H9 (cell line): ENCODE measurements at regions not wholly inside any gene's neighbourhood (a gene's known extent, or its start where the extent isn't known, plus 50 kb on each side); places are given as distances from the start of the nearest gene placed in this dataset.

Source experiments
- DNase-seq: peaks from one replicate; pipeline ENCODE4 v3.0.0-alpha.2; 2017
- H2AFZ ChIP-seq: one replicate; pipeline ENCODE4 v1.6.1; 2013; ENCODE audit warnings: mild to moderate bottlenecking, low read length, control low read depth, moderate library complexity
- H2AK5ac ChIP-seq: 2 replicates; pipeline ENCODE4 v1.6.1; 2013; ENCODE audit warnings: low read length, control low read depth, mixed read lengths; ENCODE audit not compliant: insufficient read length
- H2BK120ac ChIP-seq: one replicate; pipeline ENCODE4 v1.6.1; 2013; ENCODE audit warnings: low read depth, mild to moderate bottlenecking, low read length, control low read depth, inconsistent platforms; ENCODE audit not compliant: poor library complexity, severe bottlenecking
- H2BK12ac ChIP-seq: 2 replicates; pipeline ENCODE4 v1.6.1; 2013; ENCODE audit warnings: low read length, control low read depth, mixed read lengths, low read depth; ENCODE audit not compliant: insufficient read length
- H2BK15ac ChIP-seq: 2 replicates; pipeline ENCODE4 v1.6.1; 2013; ENCODE audit warnings: low read depth, low read length, control low read depth
- H2BK20ac ChIP-seq: one replicate; pipeline ENCODE4 v1.6.1; 2013; ENCODE audit warnings: low read depth, mild to moderate bottlenecking, low read length, control low read depth, inconsistent platforms; ENCODE audit not compliant: poor library complexity, severe bottlenecking
- H2BK5ac ChIP-seq: 2 replicates; pipeline ENCODE4 v1.6.1; 2013; ENCODE audit warnings: low read length, control low read depth, mixed read lengths; ENCODE audit not compliant: insufficient read length
- H3K14ac ChIP-seq: 2 replicates; pipeline ENCODE4 v1.6.1; 2013; ENCODE audit warnings: low read length, control low read depth; ENCODE audit not compliant: insufficient read depth
- H3K18ac ChIP-seq: 2 replicates; pipeline ENCODE4 v1.6.1; 2013; ENCODE audit warnings: low read depth, mild to moderate bottlenecking, mixed read lengths, low read length, control low read depth; ENCODE audit not compliant: insufficient read length
- H3K23ac ChIP-seq: 2 replicates; pipeline ENCODE4 v1.6.1; 2013; ENCODE audit warnings: low read length, control low read depth, mixed read lengths, low read depth; ENCODE audit not compliant: insufficient read length
- H3K23me2 ChIP-seq: 2 replicates; pipeline ENCODE4 v1.6.1; 2013; ENCODE audit warnings: low read depth, mild to moderate bottlenecking, mixed read lengths, low read length, control low read depth; ENCODE audit not compliant: insufficient read length, poor library complexity, severe bottlenecking
- H3K27ac ChIP-seq: 2 replicates; pipeline ENCODE4 v1.5.1; 2013; ENCODE audit warnings: low read length, control low read depth, mixed read lengths, low read depth; ENCODE audit not compliant: insufficient read length
- H3K27me3 ChIP-seq: 2 replicates; pipeline ENCODE4 v1.6.1; 2013; ENCODE audit warnings: low read length, control low read depth, inconsistent platforms; ENCODE audit not compliant: insufficient read depth
- H3K4ac ChIP-seq: 2 replicates; pipeline ENCODE4 v1.6.1; 2013; ENCODE audit warnings: low read depth, mild to moderate bottlenecking, control low read depth, inconsistent platforms, low read length, moderate library complexity
- H3K4me1 ChIP-seq: 2 replicates; pipeline ENCODE4 v1.6.1; 2013; ENCODE audit warnings: low read length, control low read depth, inconsistent platforms; ENCODE audit not compliant: insufficient read depth
- H3K4me2 ChIP-seq: 2 replicates; pipeline ENCODE4 v1.6.1; 2013; ENCODE audit warnings: low read length, control low read depth, mixed read lengths; ENCODE audit not compliant: insufficient read length, insufficient read depth
- H3K56ac ChIP-seq: 2 replicates; pipeline ENCODE4 v1.6.1; 2013; ENCODE audit warnings: low read depth, mild to moderate bottlenecking, mixed read lengths, low read length, control low read depth; ENCODE audit not compliant: insufficient read length
- H3K79me1 ChIP-seq: 2 replicates; pipeline ENCODE4 v1.6.1; 2013; ENCODE audit warnings: low read depth, mild to moderate bottlenecking, moderate library complexity, low read length, control low read depth, inconsistent platforms; ENCODE audit not compliant: insufficient read depth, poor library complexity, severe bottlenecking
- H3K79me2 ChIP-seq: 2 replicates; pipeline ENCODE4 v1.6.1; 2013; ENCODE audit warnings: low read length, control low read depth, inconsistent platforms; ENCODE audit not compliant: insufficient read depth
- H3K9ac ChIP-seq: 2 replicates; pipeline ENCODE4 v1.6.1; 2013; ENCODE audit warnings: low read length, control low read depth, mixed read lengths; ENCODE audit not compliant: insufficient read length; ENCODE audit errors: extremely low read depth
- H3K9me3 ChIP-seq: one replicate; pipeline ENCODE4 v1.6.1; 2013; ENCODE audit warnings: low read depth, low read length, inconsistent platforms; ENCODE audit not compliant: control insufficient read depth
- H3T11ph ChIP-seq: one replicate; pipeline ENCODE4 v1.6.1; 2013; ENCODE audit warnings: mild to moderate bottlenecking, low read length, control low read depth, inconsistent platforms
- H4K20me1 ChIP-seq: one replicate; pipeline ENCODE4 v1.6.1; 2013; ENCODE audit not compliant: control insufficient read depth, insufficient read length, insufficient read depth
- H4K5ac ChIP-seq: 2 replicates; pipeline ENCODE4 v1.6.1; 2013; ENCODE audit warnings: low read depth, mild to moderate bottlenecking, mixed read lengths, low read length, control low read depth; ENCODE audit not compliant: insufficient read length
- H4K8ac ChIP-seq: replicated peaks from 2 replicates; pipeline ENCODE4 v1.6.1; 2013; ENCODE audit warnings: low read length, control low read depth, mixed read lengths, low read depth; ENCODE audit not compliant: insufficient read length
- H4K91ac ChIP-seq: 2 replicates; pipeline ENCODE4 v1.6.1; 2013; ENCODE audit warnings: low read depth, mild to moderate bottlenecking, moderate library complexity, mixed read lengths, low read length, control low read depth; ENCODE audit not compliant: insufficient read length
- H3K27ac Mint-ChIP-seq, 3 experiments: 2 replicates in 2 of 3; 3 replicates in 1 of 3; pipeline ENCODE4 v1.8.0; 2020 to 2021; ENCODE audit warnings: mixed read lengths in 3 of 3, mild to moderate bottlenecking in 1 of 3, moderate library complexity in 1 of 3
- H3K27me3 Mint-ChIP-seq: 2 replicates; pipeline ENCODE4 v1.8.0; 2021; ENCODE audit warnings: low read depth, mild to moderate bottlenecking, moderate library complexity, mixed read lengths
- H3K36me3 Mint-ChIP-seq, 3 experiments: 2 replicates in 2 of 3; 3 replicates in 1 of 3; pipeline ENCODE4 v1.8.0; 2020 to 2021; ENCODE audit warnings: low read depth in 3 of 3, mixed read lengths in 3 of 3; ENCODE audit not compliant: insufficient read depth in 1 of 3
- H3K4me1 Mint-ChIP-seq, 2 experiments: 2 replicates each; pipeline ENCODE4 v1.8.0; 2020; ENCODE audit warnings: mixed read lengths in 2 of 2
- H3K4me3 Mint-ChIP-seq, 2 experiments: 2 replicates in 1 of 2; 3 replicates in 1 of 2; pipeline ENCODE4 v1.8.0; 2020 to 2021; ENCODE audit warnings: mild to moderate bottlenecking in 2 of 2, mixed read lengths in 2 of 2, moderate library complexity in 1 of 2
- H3K9me3 Mint-ChIP-seq, 2 experiments: 2 replicates in 1 of 2; 3 replicates in 1 of 2; pipeline ENCODE4 v1.8.0; 2020; ENCODE audit warnings: mild to moderate bottlenecking in 2 of 2, mixed read lengths in 2 of 2, moderate library complexity in 1 of 2
- CTCF ChIP-seq: fragments of 200-600 bp; sonication (generic); conservative IDR thresholded peaks from 3 replicates; pipeline ENCODE4 v1.8.0; 2021; ENCODE audit warnings: antibody characterized with exemption, mild to moderate bottlenecking
- WGBS: extraction: QIAGEN DNeasy Blood & Tissue Kit; methylation state at CpG from one replicate; pipeline ENCODE4 v1.1.7; 2013; ENCODE audit warnings: missing lambda C conversion rate, low lambda C conversion rate, mixed read lengths; ENCODE audit not compliant: insufficient read length; ENCODE audit errors: extremely low coverage; 5-methylcytosine and 5-hydroxymethylcytosine counted together

- Histone ChIP-seq H4K8ac (no peak overlapping the region), H2AFZ (no peak overlapping the region), H4K91ac (no peak overlapping the region), H3K4me2 (no peak overlapping the region), H3K14ac (no peak overlapping the region), H4K5ac (no peak overlapping the region), H2BK12ac (no peak overlapping the region), H3K4me1 (no peaks in the 10 kb centered on the region), H3K9ac (no peak overlapping the region), H2BK5ac (no peak overlapping the region), H3K18ac (no peak overlapping the region), H3T11ph (no peak overlapping the region), H3K79me2 (no peaks in the 10 kb centered on the region), H2BK15ac (no peak overlapping the region), H3K9me3 (no peaks in the 10 kb centered on the region), H3K27me3 (no peaks in the 10 kb centered on the region), H2BK20ac (no peak overlapping the region), H4K20me1 (no peaks in the 10 kb centered on the region), H3K56ac (no peak overlapping the region), H3K23ac (no peak overlapping the region), H3K23me2 (no peaks in the 10 kb centered on the region), H3K4ac (no peak overlapping the region), H2BK120ac (no peak overlapping the region), H3K79me1 (no peaks in the 10 kb centered on the region), H3K27ac (no peak overlapping the region), H2AK5ac (no peak overlapping the region)
- Mint-ChIP-seq H3K9me3 (no peaks in the 10 kb centered on the region), H3K27ac (no peak overlapping the region), H3K4me3 (no peak overlapping the region), H3K36me3 (no peaks in the 10 kb centered on the region), H3K27me3 (no peaks in the 10 kb centered on the region), H3K4me1 (peaks cover 8% of the 10 kb centered on the region in 2 experiments)
- DNase-seq = no peak
- no CpG with 5 or more reads among the region's 6 CpGs for WGBS
- TF ChIP-seq CTCF = no peak
These were observed 394.7 kb downstream of the TFEC start for GRCh38 chr7:115635876-115636275.
